ENCODE measurements at regions not wholly inside any gene's neighbourhood (a gene's known extent, or its start where the extent isn't known, plus 50 kb on each side); places are given as distances from the start of the nearest gene placed in this dataset.

GRCh38 chr20:10982692-10983091 lies 308.9 kb upstream of the JAG1 start:
- DNase-seq (ENCODE audit: low spot score) (no peak), ATAC-seq (ENCODE audit: low FRiP score) (peak; percentile 90)
- no peak for TF ChIP-seq CTCF (IDR thresholded peaks at IDR 0.05)

- ATAC-seq (ENCODE audit: low FRiP score) (no peak), DNase-seq (ENCODE audit: low spot score) (no peak)
- no peak for TF ChIP-seq CTCF (IDR thresholded peaks at IDR 0.05)
These were observed 310.5 kb upstream of the JAG1 start for GRCh38 chr20:10984294-10984693.

GRCh38 chr20:10984913-10985312 lies 311.1 kb upstream of the JAG1 start:
- DNase-seq (ENCODE audit: low spot score) (no peak), ATAC-seq (ENCODE audit: low FRiP score) (no peak)
- no peak for TF ChIP-seq CTCF (IDR thresholded peaks at IDR 0.05)

GRCh38 chr20:10985536-10985935 lies 311.7 kb upstream of the JAG1 start:
- DNase-seq (ENCODE audit: low spot score) = no peak
- TF ChIP-seq CTCF (IDR thresholded peaks at IDR 0.05) = no peak
- ATAC-seq (ENCODE audit: low FRiP score) = peak; percentile 23

GRCh38 chr20:10986586-10986985 lies 312.8 kb upstream of the JAG1 start:
- no peak for ATAC-seq (ENCODE audit: low FRiP score)
- no peak for TF ChIP-seq CTCF (IDR thresholded peaks at IDR 0.05)
- DNase-seq (ENCODE audit: low spot score) = no peak

- no peak for TF ChIP-seq CTCF (IDR thresholded peaks at IDR 0.05)
- ATAC-seq (ENCODE audit: low FRiP score) (no peak), DNase-seq (ENCODE audit: low spot score) (no peak)
These were observed 314.0 kb upstream of the JAG1 start for GRCh38 chr20:10987651-10988383.

GRCh38 chr20:10990625-10991382 lies 317.0 kb upstream of the JAG1 start:
- DNase-seq (ENCODE audit: low spot score) = no peak
- ATAC-seq (ENCODE audit: low FRiP score) = no peak
- TF ChIP-seq CTCF (IDR thresholded peaks at IDR 0.05) = no peak

Measured in omental fat pad (tissue), 3 donors.